ENCODE measurements at regions not wholly inside any gene's neighbourhood (a gene's known extent, or its start where the extent isn't known, plus 50 kb on each side); places are given as distances from the start of the nearest gene placed in this dataset.

DNA sequence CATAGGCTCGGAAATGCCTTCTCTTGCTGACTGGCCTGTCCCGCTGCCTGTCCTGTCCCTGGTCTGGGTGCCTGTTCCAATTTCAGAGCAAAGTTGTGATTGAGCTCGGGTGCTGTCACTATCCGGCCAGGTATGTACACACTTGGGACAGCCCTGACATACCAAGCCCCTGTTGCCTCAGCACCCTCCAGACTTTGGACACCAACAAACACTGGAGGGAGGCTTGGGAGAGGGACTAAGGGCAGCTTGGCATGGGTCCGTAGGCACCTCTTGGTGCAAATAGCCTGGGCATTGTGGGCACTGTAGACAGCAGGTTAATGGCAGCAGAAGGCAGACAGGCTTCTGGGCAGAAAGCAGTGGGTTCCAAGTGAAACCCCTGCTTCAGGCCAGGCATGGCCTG lies 86.3 kb upstream of the SEMA6A start:
- in situ Hi-C loops (cut with MboI; ENCODE audit: low sequenced_read_pairs): no loop called here

- in situ Hi-C loops (cut with MboI; ENCODE audit: low sequenced_read_pairs): no loop called here
Observed at GRCh38 chr5:116658830-116659229, 84.2 kb upstream of the SEMA6A start.

DNA sequence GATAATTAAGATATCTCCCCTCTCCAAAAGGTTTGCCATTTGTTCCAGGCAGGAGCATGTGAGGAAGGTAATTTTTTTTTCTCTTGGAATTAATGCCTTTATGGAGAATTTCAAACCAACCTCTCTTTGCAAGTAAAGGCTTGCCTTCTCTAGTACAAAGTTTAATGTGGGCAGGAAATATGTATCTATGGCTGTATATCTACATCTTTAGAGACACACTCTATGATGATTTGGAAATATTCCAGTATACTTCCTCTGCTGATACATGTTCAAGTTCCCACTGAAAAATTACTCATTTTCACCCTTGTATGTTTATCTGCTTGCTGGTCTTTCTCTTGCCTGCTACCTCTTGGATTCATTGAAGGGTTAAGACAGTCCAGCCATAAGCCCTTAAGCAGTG lies 83.5 kb upstream of the SEMA6A start:
- in situ Hi-C loops (cut with MboI; ENCODE audit: low sequenced_read_pairs): no loop called here

DNA sequence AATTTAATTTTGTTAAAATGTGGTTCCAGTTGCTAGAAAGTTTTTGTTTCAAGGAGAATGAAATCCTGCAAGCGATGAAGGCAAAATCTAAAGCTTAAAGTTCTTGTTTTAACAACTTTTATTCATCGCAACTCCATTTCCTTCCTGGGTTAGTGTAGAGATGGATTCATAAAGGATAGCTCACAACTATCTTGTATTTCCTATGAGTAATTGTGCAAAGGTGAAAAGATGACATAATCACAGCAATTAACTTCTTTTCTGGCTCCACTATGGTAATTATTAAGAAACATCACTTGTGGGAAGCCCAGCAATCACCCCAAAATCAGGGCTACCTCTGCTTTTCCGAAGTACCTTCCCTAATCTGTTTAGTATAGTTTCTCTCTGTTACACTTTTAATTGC lies 80.8 kb upstream of the SEMA6A start:
- in situ Hi-C loops (cut with MboI; ENCODE audit: low sequenced_read_pairs): no loop called here

DNA sequence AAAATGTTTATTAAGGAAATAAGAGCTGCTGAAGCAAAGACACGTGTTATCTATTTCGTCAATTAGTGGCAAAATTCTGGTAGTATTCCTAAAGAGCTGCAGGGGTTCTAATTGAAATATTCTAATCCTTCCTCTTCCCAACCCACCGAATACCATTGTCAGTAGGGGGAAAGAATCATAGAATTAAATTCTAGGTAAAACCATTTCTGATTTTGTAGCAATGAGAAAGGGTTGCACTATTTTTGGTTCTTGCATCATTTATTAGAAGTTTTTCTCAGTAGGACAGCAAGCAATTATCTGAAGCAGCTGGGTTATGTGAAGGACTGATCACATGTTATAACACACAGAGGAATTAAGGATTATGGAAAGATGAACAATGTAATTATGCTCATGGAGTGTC lies 80.3 kb upstream of the SEMA6A start:
- in situ Hi-C loops (cut with MboI; ENCODE audit: low sequenced_read_pairs): no loop called here

DNA sequence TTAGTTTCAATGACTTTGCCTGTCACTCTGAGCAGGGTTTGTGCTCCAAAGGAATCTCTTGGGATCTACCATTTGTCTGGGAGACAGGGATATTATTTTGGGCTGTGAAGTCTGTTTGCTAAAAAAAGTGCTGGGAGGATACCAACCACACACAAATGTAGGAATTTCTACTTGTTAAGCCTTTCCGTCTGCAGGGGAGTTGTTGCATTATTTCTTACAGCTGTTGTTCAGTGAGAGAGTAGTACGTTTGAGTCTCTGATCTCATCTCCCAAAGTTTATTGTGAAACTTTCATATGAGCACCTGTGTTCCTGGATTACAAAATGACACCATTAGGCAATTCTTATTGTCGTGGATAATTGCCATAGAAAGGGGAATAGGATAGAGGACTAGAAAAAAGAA lies 78.3 kb upstream of the SEMA6A start:
- in situ Hi-C loops (cut with MboI; ENCODE audit: low sequenced_read_pairs): no loop called here

DNA sequence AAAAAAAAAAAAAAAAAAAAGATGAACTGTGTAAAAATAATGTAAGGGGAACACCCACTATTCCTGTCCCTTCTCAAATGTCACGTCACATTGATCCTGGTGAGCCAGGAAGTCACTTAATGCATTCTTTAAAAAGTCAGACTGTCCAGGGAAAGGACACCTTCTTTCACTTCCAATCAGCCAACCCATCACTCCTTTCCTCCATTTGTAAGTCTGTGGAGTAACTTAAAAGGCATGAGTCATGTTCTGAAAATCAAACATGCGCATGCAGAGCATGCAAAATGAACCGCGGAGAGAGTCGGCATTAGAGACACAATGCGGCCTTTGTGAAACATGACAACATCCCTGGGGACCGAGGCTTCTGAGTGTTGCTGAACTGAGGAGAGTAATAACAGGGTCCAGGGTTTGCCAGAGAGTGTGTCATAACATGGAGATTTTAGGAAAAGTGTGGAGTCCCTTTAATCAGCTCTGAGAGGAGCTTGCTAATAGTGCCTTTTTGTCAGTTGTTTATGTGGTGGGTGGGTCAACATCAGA lies 77.6 kb upstream of the SEMA6A start:
- in situ Hi-C loops (cut with MboI; ENCODE audit: low sequenced_read_pairs): no loop called here

DNA sequence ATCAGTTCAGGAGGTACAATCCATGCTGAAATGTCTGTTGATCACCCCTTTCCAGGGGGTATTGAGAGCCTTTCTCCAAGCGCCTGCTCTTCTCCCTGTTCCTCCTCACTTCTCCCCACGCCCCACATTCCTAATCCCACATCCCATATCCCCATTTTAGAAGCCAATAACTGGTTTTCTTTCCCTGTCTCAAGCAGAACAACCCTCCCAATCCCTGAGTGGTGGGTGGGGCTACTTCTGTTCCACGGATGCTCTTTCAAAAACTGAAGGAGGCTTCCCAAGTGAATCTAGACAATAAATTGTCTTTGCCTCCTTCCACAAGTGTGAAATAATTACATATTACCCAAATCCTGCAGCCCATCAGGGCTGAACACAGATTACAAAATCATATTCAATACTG lies 77.0 kb upstream of the SEMA6A start:
- in situ Hi-C loops (cut with MboI; ENCODE audit: low sequenced_read_pairs): no loop called here

DNA sequence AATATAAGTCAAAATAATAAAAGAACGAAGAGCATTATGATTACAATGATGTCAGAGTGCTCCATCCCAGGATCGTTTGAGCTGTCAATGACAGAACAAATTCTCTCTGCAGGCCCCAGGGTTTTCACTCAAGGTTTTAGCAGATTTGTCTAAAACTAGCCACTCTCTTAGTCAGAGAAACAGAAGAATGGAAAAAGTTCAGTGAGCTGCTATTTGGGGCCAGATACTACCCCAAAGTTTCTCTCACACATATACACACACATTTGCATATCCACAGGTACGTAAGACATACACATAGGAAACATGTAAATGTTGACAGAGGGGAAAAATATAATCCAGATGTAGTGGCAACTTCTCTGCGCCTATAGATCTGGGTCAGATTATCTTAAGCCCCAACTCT lies 76.3 kb upstream of the SEMA6A start:
- in situ Hi-C loops (cut with MboI; ENCODE audit: low sequenced_read_pairs): no loop called here

DNA sequence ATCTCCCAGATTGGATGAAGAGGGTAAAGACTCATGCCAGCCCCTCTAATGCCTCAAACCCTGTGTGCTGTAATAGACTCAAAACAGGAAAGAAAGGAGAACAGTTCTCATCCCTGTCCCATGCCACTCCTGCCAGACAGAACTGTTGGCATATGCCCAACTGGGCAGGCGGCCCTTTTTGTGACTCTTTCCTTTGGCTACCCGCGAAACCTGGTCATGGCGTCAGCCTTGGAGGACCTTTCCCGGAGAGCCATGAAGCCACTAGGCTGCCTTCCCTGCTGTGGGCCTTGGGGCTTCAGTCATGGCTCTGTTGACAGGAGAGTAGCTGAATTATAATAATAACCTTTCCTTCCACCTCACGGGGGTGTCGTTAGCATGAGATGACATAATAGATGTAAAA lies 75.9 kb upstream of the SEMA6A start:
- in situ Hi-C loops (cut with MboI; ENCODE audit: low sequenced_read_pairs): no loop called here

- in situ Hi-C loops (cut with MboI; ENCODE audit: low sequenced_read_pairs): no loop called here
Observed at GRCh38 chr5:116646611-116647289, 72.1 kb upstream of the SEMA6A start.

- in situ Hi-C loops (cut with MboI; ENCODE audit: low sequenced_read_pairs): no loop called here
Observed at GRCh38 chr5:116645627-116646026, 71.0 kb upstream of the SEMA6A start.

DNA sequence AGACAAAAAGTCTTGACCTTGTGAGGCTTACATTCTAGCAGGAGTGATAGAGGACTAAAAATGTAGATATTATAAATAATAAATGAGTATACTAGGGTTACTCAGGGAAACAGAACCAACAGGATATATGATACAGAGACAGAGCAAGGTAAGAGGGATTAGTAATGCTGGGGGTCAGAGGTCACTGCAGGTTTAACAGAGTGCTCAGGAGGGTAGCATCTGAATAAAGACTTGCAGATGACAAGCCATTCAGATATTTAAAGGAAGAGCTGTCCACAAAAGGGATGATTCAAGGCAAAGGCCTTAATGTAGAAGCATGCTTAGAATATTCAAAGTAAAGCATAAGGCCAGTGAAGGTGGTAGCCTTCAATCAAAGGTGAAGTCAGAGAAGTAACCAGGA lies 65.6 kb upstream of the SEMA6A start:
- in situ Hi-C loops (cut with MboI; ENCODE audit: low sequenced_read_pairs): no loop called here

DNA sequence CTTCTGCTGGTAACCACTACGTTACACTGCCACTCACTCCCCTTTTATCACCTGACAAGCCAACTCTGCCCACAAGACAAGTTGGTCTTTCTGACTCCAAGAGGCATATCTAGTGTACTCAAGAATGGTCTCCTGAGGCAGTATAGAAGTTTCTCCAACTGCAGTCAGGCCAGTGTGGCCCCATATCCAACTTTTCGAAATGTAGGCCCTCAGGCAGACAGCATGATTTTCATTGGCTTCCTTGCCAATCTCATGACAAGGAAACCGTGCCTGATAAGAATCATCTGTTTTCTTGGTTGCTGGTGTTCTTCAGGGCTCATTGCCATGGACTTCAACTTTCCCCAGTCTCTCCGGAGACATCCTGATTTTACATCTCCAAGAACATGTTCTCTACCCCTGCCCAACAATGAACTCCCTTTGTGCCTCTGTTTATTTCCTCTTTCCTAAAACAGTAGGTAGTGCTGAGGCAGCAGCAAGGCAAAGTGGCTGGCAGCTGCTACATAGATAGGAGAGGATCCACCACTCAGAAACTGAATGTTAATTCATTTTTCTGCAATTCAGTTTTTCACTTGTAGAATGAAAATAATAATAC lies 62.6 kb upstream of the SEMA6A start:
- in situ Hi-C loops (cut with MboI; ENCODE audit: low sequenced_read_pairs): no loop called here

GRCh38 chr5:116632890-116633289 lies 58.3 kb upstream of the SEMA6A start:
- in situ Hi-C loops (cut with MboI; ENCODE audit: low sequenced_read_pairs): no loop called here

- in situ Hi-C loops (cut with MboI; ENCODE audit: low sequenced_read_pairs): no loop called here
Observed at GRCh38 chr5:116631147-116631546, 56.5 kb upstream of the SEMA6A start.

DNA sequence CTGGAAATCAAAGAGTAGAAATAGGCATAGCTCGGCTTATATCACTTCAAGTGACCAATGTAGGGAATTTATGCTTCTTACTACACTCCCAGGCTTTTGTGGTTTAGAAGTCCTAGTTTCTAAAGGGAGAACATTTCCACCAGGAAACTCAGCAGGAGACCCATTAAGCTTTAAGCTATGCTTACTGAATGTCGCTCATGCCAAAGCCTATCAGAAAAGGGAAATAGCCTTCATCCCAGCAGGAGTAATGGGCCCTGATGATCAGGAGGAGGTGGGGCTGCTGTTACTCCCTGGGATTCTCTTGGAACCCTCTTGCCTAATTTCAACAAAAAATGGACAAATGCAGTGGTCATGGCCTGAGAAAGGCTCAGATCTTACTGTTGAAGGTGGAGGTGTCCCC lies 54.5 kb upstream of the SEMA6A start:
- in situ Hi-C loops (cut with MboI; ENCODE audit: low sequenced_read_pairs): no loop called here

- in situ Hi-C loops (cut with MboI; ENCODE audit: low sequenced_read_pairs): no loop called here
Observed at GRCh38 chr5:116626945-116627679, 52.5 kb upstream of the SEMA6A start.

DNA sequence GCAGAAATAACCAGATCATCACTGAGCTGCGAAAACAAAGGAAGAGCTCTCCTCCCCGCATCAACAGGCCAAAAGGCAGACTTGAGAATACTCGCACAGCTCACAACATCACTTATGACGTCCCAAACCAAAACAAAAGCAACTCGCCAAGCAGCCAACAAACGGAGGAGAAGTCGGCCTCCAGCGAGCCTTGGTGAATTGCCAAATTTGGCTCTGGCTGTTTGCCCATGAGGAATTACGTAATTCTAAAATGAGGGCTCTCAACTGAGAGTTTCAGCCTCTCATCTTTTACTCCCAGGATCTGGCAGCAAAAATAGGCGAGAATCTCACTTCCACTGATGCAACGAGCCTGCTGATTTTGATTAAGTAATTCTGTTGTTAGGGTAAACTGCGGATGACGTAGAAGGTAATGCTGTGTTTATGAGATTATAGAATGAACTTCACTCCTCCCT lies 51.7 kb upstream of the SEMA6A start:
- in situ Hi-C loops (cut with MboI; ENCODE audit: low sequenced_read_pairs): no loop called here

Measured in HL-60/S4 (cell line).